Kidney (tissue), 13 donors: ENCODE measurements at regions not wholly inside any gene's neighbourhood (a gene's known extent, or its start where the extent isn't known, plus 50 kb on each side); places are given as distances from the start of the nearest gene placed in this dataset.

Source experiments
- DNase-seq, 5 donors: peaks; one replicate each; pipeline ENCODE4 v3.0.0-alpha.2; 2013 to 2020
- FAIRE-seq: peaks from 2 replicates; lab custom pipeline; 2012; peaks lifted over from hg19 to GRCh38; lab: Jason Lieb, UNC
- H3K27ac ChIP-seq, 2 donors: one replicate each; pipeline ENCODE4 v1.7.0; 2013; ENCODE audit warnings: low read depth in 2 of 2, low read length in 2 of 2, inconsistent platforms in 1 of 2
- H3K27me3 ChIP-seq: one replicate; pipeline ENCODE4 v1.7.1; 2013; ENCODE audit warnings: low read length, inconsistent platforms; ENCODE audit not compliant: control insufficient read depth, insufficient read depth
- H3K36me3 ChIP-seq, 3 donors: one replicate each; pipeline versions ENCODE4 v1.7.0 to v1.7.1; 2013; ENCODE audit warnings: low read length in 3 of 3, control low read depth in 1 of 3, inconsistent platforms in 1 of 3; ENCODE audit not compliant: insufficient read depth in 3 of 3, control insufficient read depth in 2 of 3
- H3K4me1 ChIP-seq, 3 donors: one replicate each; pipeline versions ENCODE4 v1.7.0 to v1.7.1; 2013; ENCODE audit warnings: low read length in 3 of 3, inconsistent platforms in 1 of 3, low read depth in 1 of 3; ENCODE audit not compliant: control insufficient read depth in 2 of 3, insufficient read depth in 2 of 3
- H3K4me3 ChIP-seq, 3 donors: one replicate each; pipeline versions ENCODE4 v1.7.0 to v1.8.1; 2013; ENCODE audit warnings: low read length in 3 of 3, control low read depth in 1 of 3, inconsistent platforms in 1 of 3
- H3K9ac ChIP-seq, 3 donors: one replicate each; pipeline versions ENCODE4 v1.7.0 to v1.7.1; 2013; ENCODE audit warnings: low read length in 3 of 3, control low read depth in 1 of 3, inconsistent platforms in 1 of 3
- H3K9me3 ChIP-seq, 3 donors: one replicate each; pipeline versions ENCODE4 v1.7.0 to v1.7.1; 2013; ENCODE audit warnings: low read length in 3 of 3, control low read depth in 1 of 3, inconsistent platforms in 1 of 3; ENCODE audit not compliant: control insufficient read depth in 2 of 3, insufficient read depth in 1 of 3
- CTCF ChIP-seq: IDR thresholded peaks from 3 replicates; pipeline ENCODE4 v1.5.1; 2012; ENCODE audit warnings: mild to moderate bottlenecking, moderate library complexity, borderline replicate concordance; ENCODE audit not compliant: insufficient read depth; ENCODE audit errors: extremely low read depth
- intact Hi-C: fragments of 100-400 bp; cut with DNase I; formaldehyde crosslinking; loops from one replicate; pipeline ENCODE4 v1.11.1; 2022
- donor health status: control.
- donor health status: control.
- donor health status: control.
- donor health status: control.
- donor health status: control.
- donor health status: DM: yes; HTN: yes; CAD: no.
- donor health status: Normal renal cell carcinoma (clear cell type).

DNA sequence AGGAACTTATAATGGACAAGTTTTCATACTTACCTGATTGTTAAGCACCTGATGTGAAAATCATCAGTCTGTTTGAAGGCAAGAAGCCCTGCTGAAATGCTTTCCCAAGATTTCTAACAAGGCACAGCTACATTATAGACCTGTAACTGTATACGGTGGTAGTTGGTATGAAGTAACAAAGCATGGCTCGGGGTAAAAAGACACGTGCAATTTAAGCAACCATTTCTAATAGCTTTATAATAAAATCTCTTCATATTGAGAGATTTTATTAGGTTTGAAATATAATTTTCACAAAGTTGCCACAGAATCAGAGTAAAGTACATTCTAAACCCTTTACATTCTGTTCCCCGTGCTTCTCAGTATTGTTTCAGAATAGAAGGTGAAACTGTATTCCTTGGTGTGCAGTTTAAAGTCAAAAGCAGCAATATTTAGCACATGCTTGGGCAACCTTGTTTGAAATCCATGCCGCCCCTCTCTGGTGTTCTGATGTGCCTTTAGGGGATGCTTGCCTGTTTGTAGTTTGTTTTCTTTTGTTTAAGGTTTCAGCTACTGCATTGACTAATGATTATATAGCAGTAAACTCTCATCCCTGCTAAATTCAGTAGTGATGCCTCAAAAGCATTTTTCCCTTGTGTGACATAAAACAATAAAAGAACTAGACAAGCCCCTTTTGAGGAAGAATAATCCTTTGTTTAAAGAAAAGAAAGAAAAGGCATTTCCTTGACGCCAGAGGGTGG is 125.2 kb upstream of the OBI1 start:
- Histone ChIP-seq H3K27me3 (no peaks in the 10 kb centered on the region), H3K27ac (no peak overlapping the region), H3K9me3 (no peaks in the 10 kb centered on the region), H3K4me3 (no peak overlapping the region), H3K9ac (no peak overlapping the region), H3K4me1 (no peaks in the 10 kb centered on the region), H3K36me3 (no peaks in the 10 kb centered on the region)
- intact Hi-C loops = no loop called here
- FAIRE-seq = no peak
- peak in 2 of 5 donors; percentile 30 to 56 for DNase-seq
- TF ChIP-seq CTCF = no peak

GRCh38 chr13:78780708-78781107 is 121.8 kb upstream of the OBI1 start:
- Histone ChIP-seq H3K4me3 (no peak overlapping the region), H3K4me1 (no peaks in the 10 kb centered on the region), H3K9me3 (no peaks in the 10 kb centered on the region), H3K36me3 (no peaks in the 10 kb centered on the region), H3K27ac (no peak overlapping the region), H3K9ac (no peak overlapping the region), H3K27me3 (no peaks in the 10 kb centered on the region)
- intact Hi-C loops = no loop called here
- FAIRE-seq (no peak), DNase-seq (no peak)
- no peak for TF ChIP-seq CTCF

- Histone ChIP-seq H3K9ac (no peak overlapping the region), H3K4me3 (no peak overlapping the region), H3K27ac (no peak overlapping the region), H3K36me3 (no peaks in the 10 kb centered on the region), H3K9me3 (no peaks in the 10 kb centered on the region), H3K4me1 (no peaks in the 10 kb centered on the region), H3K27me3 (no peaks in the 10 kb centered on the region)
- intact Hi-C loops = no loop called here
- no peak for FAIRE-seq
- TF ChIP-seq CTCF = no peak
- no peak for DNase-seq
Measured at GRCh38 chr13:78779608-78780007, 120.7 kb upstream of the OBI1 start.
